IPS-20b (cell line): ENCODE measurements at regions not wholly inside any gene's neighbourhood (a gene's known extent, or its start where the extent isn't known, plus 50 kb on each side); places are given as distances from the start of the nearest gene placed in this dataset.
"Not testable (repeated sequence)": the region's sequence is repeated elsewhere in the genome, so short reads cannot be mapped to it uniquely, and the experiment has no call there.

Experiments
- H3K27ac ChIP-seq: one replicate; pipeline ENCODE4 v1.5.1; 2013; ENCODE audit warnings: low read length
- H3K27me3 ChIP-seq: 2 replicates; pipeline ENCODE4 v1.6.1; 2013; ENCODE audit warnings: mild to moderate bottlenecking, low read length, inconsistent platforms; ENCODE audit not compliant: insufficient read depth
- H3K36me3 ChIP-seq: 2 replicates; pipeline ENCODE4 v1.6.1; 2013; ENCODE audit warnings: low read depth, mild to moderate bottlenecking, inconsistent platforms, low read length, moderate library complexity; ENCODE audit not compliant: insufficient read depth
- H3K4me1 ChIP-seq: 2 replicates; pipeline ENCODE4 v1.6.1; 2013; ENCODE audit warnings: mild to moderate bottlenecking, control low read depth, inconsistent platforms, low read length, moderate library complexity; ENCODE audit not compliant: insufficient read depth
- H3K4me3 ChIP-seq: 2 replicates; pipeline ENCODE4 v1.5.1; 2013; ENCODE audit warnings: mild to moderate bottlenecking, low read length, inconsistent platforms
- H3K9ac ChIP-seq: 2 replicates; pipeline ENCODE4 v1.6.1; 2013; ENCODE audit warnings: low read depth, mild to moderate bottlenecking, inconsistent platforms, low read length, moderate library complexity
- H3K9me3 ChIP-seq: 2 replicates; pipeline ENCODE4 v1.6.1; 2013; ENCODE audit warnings: mild to moderate bottlenecking, low read depth, low read length, inconsistent platforms; ENCODE audit not compliant: insufficient read depth

DNA sequence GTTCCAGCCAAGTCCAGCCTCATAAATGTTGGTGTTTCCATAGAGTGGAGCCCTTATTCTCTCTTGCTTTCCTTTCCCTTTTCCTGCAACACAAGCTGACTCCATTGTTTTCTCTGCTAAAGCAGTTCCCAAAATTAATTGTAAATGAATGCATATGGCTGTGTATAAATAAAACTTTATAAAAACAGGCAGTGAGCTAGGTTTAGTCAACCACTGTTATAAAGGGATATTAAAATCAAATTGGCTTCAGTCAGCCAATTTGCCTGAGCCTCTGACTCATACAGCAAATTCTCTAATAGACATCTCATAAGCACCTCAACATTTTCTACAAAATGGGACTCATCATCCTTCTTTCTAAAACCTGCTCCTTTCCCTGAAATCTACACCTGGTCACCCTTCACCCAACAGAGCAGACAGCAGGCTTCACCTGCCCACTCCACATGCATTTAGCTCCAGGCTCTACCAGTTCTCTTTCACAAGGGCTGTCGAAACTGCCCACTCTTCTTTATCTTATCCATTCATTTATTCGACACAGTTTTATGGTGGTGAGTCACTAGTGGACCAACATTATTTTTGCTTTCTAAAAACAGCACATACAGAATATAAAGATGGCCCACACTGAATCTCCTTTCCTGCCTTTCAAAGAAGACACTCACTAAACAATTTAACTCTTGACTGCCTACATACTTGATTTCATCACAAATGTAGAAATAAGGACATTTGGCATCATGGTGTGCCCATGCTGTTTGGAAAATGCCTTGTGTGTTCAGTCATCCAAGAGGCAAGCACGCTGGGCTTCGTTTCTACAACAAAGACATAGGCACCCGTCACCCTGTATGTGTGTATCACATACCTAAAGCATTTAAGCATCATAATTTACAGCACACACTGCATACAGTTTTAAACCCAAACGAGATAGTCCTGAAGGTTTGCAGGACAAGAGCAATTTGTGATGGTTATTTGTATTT lies 74.6 kb upstream of the C7orf33 start:
- Histone ChIP-seq H3K27ac (no peak overlapping the region), H3K27me3 (no peaks in the 10 kb centered on the region), H3K4me3 (no peak overlapping the region)

DNA sequence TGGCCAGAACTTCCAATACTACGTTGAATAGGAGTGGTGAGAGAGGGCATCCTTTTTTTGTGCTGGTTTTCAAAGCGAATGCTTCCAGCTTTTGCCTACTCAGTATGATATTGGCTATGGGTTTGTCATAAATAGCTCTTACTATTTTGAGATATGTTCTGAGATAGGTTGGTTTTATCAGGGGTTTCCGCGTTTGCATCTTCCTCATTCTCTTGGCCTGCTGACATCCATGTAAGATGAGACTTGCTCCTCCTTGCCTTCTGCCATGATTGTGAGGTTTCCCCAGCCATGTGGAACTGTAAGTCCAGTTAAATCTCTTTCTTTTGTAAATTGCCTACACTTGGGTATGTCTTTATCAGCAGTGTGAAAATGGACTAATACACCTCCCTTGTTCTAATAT lies 71.2 kb upstream of the C7orf33 start:
- H3K27me3 ChIP-seq, H3K4me3 ChIP-seq, H3K36me3 ChIP-seq, H3K4me1 ChIP-seq, H3K9me3 ChIP-seq, H3K27ac ChIP-seq, H3K9ac ChIP-seq: not testable (repeated sequence)

More for the DNA sequence above, 74.6 kb upstream of the C7orf33 start:
- no peaks in the 10 kb centered on the region for H3K36me3 ChIP-seq
- H3K9me3 ChIP-seq, result no peaks in the 10 kb centered on the region
- no peak overlapping the region for H3K9ac ChIP-seq
- H3K4me1 ChIP-seq, result no peaks in the 10 kb centered on the region; the same call in 1 of the 2 replicates

DNA sequence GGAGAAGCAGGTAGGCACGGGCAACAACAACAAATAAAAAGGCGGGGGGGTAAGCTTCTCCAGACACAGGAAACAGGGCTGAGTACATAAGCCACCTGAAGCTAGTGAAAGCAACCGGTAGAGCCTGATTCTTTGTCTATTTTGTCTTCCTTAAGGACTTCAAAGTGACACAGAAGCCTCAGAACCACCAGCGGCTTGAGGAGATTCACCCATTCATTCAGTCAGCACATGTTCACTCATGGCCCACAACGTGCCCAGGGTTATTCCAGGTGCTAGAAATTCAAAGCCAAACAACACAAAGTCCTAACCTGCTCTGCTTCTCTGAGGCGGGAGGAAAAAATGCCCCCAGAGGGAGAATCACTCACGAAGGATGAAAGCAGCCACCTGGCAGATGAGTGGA lies 69.3 kb upstream of the C7orf33 start:
- H3K9ac ChIP-seq, result no peak overlapping the region
- H3K27ac ChIP-seq, result no peak overlapping the region
- no peaks in the 10 kb centered on the region for H3K27me3 ChIP-seq
- no peaks in the 10 kb centered on the region for H3K9me3 ChIP-seq
- H3K4me3 ChIP-seq, result no peak overlapping the region
- no peaks in the 10 kb centered on the region for H3K36me3 ChIP-seq
- peaks cover 2% of the 10 kb centered on the region; the same call in 1 of the 2 replicates for H3K4me1 ChIP-seq

DNA sequence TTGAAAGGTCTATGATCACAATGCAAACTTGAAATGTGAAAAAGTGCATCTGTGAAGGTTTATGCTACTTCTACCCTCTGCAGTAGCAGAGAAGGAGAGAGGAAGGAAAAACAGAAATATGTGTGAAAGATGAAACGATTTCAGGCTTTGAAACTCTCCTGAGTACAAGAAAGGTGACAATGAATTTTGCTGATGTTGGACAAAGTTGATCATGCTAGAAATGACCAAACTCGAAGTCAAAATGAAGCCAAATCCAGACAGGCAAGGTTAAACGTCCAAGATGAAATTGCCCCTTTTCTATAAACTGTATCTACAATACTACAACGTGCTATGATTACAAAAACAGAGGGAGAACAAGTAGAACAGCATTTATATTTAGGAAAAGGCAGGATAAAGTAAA lies 67.0 kb upstream of the C7orf33 start:
- no peaks in the 10 kb centered on the region for H3K9me3 ChIP-seq
- H3K4me3 ChIP-seq, result no peak overlapping the region
- H3K36me3 ChIP-seq, result no peaks in the 10 kb centered on the region
- H3K27ac ChIP-seq, result no peak overlapping the region
- H3K9ac ChIP-seq, result no peak overlapping the region
- H3K27me3 ChIP-seq, result no peaks in the 10 kb centered on the region
- peaks cover 6% of the 10 kb centered on the region; the same call in 1 of the 2 replicates for H3K4me1 ChIP-seq

DNA sequence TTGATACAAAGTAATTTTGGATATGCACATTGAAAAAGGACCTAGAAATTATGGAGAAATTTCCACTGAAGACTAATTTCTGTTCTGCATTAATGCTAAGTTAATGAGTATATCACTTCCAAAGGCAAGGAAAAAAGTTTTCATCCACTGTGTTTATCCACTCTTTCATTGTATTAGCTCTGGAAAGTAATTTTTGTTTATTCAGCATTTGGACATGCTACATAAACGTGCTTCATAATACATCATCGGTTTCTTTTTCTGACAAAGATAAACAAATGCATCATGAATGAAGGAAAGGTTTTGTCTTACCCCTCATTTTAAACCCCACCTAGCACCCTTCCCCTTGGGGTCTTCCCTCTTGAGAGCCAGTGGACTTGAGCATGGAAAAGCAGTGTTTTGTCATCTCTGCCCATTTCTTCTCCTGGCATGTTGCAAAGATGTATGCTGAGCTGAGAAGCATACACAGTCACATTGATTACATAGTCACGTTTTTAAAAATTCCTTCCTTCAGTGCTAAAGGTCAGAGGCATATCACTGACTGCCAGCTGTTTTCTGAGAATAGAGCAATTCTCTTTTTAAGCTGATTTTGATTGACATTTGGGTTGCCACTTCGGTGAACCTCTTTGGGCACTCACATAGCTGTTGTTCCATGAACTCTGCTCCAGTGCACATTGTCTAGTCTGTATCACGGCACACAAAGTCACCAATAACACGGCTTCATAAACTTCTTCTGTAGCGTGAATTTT lies 65.9 kb upstream of the C7orf33 start:
- no peak overlapping the region for H3K4me3 ChIP-seq
- no peaks in the 10 kb centered on the region for H3K36me3 ChIP-seq
- no peak overlapping the region for H3K27ac ChIP-seq
- peaks cover 6% of the 10 kb centered on the region; the same call in 1 of the 2 replicates for H3K4me1 ChIP-seq
- H3K27me3 ChIP-seq, result no peaks in the 10 kb centered on the region
- H3K9me3 ChIP-seq, result no peaks in the 10 kb centered on the region
- no peak overlapping the region for H3K9ac ChIP-seq

DNA sequence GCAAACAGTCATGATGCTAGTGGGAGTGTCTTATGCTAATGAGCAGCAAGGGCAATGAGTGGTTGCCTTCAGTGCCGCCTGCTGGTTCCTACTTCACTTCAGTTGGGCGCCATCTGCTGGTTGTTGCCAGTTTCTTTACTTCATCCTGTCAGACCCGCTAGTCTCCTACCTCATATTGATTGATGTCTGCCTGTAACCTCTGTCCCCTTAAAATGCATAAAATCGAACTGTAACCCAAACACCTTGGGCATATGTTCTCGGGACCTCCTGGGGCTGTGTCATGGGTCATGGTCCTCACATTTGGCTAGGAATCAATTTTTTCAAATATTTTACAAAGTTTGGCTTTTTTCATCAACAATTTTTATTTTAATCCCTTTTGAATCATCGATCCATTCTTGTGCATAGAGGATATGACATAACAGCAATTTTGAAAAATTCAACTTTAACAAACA lies 62.8 kb upstream of the C7orf33 start:
- peaks cover 6% of the 10 kb centered on the region; the same call in 1 of the 2 replicates for H3K4me1 ChIP-seq
- H3K27me3 ChIP-seq, result no peaks in the 10 kb centered on the region
- H3K27ac ChIP-seq, result no peak overlapping the region
- no peaks in the 10 kb centered on the region for H3K36me3 ChIP-seq
- H3K9me3 ChIP-seq, result no peaks in the 10 kb centered on the region
- no peak overlapping the region for H3K9ac ChIP-seq
- H3K4me3 ChIP-seq, result no peak overlapping the region

DNA sequence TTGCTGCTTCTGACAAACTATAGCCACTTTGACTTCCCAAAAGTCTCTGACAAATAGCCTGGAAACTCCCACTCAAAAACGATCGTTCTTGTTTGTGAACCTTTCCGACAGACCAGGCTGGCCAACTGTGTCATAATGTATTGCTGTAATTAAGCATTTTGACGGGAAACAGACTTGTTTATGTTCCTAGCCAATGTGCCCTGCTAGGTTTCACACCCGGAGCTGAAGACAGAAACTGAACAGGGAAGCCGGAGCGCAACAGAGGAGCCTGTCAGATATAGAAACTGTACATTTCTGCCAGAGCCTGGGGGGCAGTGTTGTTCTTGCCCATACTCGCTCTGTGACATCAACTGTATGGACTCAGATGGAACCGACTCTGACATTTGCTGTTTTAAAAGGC lies 55.3 kb upstream of the C7orf33 start:
- Histone ChIP-seq H3K27ac (no peak overlapping the region), H3K9ac (no peak overlapping the region), H3K4me1 (no peaks in the 10 kb centered on the region), H3K4me3 (no peak overlapping the region), H3K9me3 (no peaks in the 10 kb centered on the region), H3K27me3 (no peaks in the 10 kb centered on the region), H3K36me3 (no peaks in the 10 kb centered on the region)

DNA sequence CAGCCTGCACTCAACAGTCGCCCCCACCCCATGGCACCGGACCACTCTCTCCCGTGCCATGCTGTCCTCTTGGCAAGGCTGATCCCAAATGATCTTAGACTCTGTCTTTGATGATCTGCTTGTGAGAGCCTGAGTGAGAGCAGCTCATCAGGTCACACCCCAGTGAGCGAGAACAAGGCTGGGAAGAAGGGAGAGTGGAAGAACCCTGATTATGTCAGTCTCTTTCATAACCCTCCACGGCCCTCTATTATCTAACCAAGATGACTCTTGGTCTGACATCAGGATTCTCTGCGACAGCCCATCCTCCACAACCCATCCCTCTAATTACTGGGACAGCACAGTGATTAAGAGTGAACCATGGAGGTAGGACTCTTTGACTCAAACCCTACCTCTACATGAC lies 53.1 kb upstream of the C7orf33 start:
- Histone ChIP-seq H3K27me3 (no peaks in the 10 kb centered on the region), H3K9me3 (no peaks in the 10 kb centered on the region), H3K4me3 (no peak overlapping the region), H3K36me3 (no peaks in the 10 kb centered on the region), H3K9ac (no peak overlapping the region), H3K27ac (no peak overlapping the region), H3K4me1 (no peaks in the 10 kb centered on the region)

DNA sequence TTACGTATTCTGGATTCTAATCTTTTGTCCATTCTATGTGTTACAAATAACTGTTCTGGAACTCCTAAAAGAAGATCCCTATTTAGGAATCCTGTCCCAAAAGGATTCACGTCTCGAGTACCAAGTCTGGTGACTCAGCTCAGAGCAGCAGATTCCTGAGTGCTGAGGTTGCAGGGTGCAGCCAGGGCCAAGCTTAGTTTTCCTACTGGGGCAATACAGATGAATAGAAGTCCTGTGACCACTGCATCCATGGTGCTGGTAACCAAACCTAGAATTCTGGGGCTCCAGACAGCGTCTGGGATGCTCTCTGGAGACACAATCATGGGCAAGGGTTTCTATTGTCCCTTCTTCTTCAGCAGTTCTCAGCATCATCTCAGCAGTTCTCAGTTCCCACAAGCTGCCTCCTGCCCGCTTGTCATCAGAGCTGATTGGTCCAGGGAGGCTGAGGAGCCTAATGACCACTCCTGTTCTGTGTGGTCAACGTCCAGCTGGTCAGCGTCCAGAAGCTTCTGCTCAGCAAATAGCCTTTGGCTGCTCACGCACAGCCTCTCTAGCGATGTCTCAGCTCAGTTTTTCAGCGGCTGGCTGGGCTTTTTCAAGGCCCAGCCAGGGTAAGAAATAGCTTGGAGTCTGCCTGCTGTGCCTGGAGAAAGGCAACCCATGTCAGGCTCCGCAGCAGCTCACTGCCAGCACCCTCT lies 50.4 kb upstream of the C7orf33 start:
- H3K9me3 ChIP-seq, result no peaks in the 10 kb centered on the region
- no peak overlapping the region for H3K4me3 ChIP-seq
- H3K36me3 ChIP-seq, result no peaks in the 10 kb centered on the region
- no peak overlapping the region for H3K27ac ChIP-seq
- H3K27me3 ChIP-seq, result no peaks in the 10 kb centered on the region
- H3K4me1 ChIP-seq, result no peaks in the 10 kb centered on the region
- H3K9ac ChIP-seq, result no peak overlapping the region
